ENCODE measurements at regions not wholly inside any gene's neighbourhood (a gene's known extent, or its start where the extent isn't known, plus 50 kb on each side); places are given as distances from the start of the nearest gene placed in this dataset.

DNA sequence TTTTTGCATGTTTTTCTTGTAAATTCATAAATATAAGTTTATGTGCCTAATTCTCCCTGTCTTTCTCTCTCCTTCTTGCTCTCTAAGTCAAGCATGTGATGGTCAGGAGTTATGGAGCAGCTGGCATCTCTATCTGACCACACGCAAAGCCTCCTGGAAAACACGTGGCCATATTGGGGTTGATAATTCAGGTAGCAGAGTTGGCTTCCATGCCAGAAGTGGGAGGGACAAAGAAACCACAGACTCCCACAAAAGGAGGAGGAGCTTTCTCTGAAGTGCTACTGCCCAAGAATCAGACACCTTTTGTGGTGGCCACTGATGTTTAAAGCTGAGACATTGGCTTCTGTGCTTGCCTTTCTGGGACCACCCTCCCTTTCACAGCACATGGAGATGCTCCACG, 517.6 kb upstream of the TMEM132C start:
- no peak for DNase-seq (ENCODE audit: low read depth)

DNA sequence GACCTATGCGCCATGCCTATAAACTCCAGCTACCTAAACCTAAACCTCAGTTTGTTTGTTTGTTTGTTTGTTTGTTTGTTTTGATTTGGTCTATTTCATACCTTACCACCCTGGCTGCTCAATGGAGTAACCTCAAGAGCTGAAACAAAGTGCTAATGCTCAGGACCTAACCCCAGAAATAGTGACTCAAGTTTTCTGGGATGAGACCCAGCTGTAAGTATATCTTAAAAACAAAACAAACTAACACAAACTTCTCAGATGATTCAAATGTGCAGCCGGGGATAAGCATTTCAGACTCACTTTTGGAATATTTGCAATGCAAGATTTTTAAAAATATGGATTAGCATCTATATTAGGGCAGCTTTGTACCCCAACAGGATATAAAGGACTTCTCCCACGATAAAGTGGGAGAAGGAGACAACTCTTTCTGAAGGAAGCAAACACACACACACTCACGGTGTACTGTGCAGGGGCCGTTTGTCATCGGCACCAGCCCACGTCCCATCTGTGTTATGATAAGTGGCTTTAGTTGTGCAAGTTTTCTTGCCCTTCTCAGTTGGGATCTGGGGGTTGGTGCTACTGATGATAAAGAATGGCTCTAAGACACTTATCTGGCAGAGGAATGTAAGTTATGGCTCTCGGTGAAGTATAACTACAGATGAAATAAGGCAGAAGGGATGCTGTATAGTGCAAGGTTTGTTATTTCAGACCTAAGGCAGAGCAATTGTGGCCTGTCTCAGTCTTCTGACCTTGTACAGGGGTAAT, 516.7 kb upstream of the TMEM132C start:
- DNase-seq (ENCODE audit: low read depth) = no peak

GRCh38 chr12:127752802-127753201, 514.2 kb upstream of the TMEM132C start:
- no peak for DNase-seq (ENCODE audit: low read depth)

GRCh38 chr12:127760357-127760756, 506.6 kb upstream of the TMEM132C start:
- DNase-seq (ENCODE audit: low read depth) = no peak

GRCh38 chr12:127760996-127761395, 506.0 kb upstream of the TMEM132C start:
- no peak for DNase-seq (ENCODE audit: low read depth)

DNA sequence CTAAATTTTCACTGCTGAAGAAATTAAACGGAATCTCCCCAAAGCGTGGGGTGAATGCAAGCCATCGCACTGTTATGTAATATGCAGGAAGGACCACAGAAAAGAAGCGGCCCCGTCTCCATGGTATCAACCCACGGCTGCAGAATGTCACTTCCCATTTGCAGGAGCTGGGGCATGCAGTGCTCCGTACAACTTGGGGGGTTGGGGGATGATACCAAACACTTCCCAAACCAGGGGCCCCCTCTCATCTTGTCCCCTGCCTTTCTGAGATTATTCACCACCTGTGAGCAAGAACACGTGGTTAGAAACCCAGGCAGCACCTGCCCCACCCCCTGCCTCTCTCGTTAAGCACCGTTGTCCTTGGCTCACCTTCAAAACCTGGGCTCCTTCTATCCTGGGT, 505.1 kb upstream of the TMEM132C start:
- no peak for DNase-seq (ENCODE audit: low read depth)

GRCh38 chr12:127767656-127768055, 499.3 kb upstream of the TMEM132C start:
- no peak for DNase-seq (ENCODE audit: low read depth)

DNA sequence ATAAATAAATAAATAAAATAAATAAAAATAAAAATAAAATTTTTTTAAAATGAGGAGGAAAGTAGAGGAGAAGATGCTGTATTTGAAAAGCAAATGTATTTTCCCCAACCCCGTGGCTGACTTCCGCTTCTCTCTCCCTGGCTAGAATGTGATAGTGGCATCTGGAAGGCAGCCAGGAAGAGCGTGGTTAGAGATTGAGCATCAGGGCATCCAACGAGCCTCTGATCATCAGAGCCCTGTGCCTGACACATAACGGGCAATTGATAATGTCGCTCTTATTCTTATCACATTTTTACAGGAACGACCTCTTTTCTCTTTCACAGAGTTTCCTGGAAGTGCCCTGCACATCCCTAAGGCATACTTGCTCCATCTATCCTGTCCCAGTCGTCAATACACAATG, 496.9 kb upstream of the TMEM132C start:
- no peak for DNase-seq (ENCODE audit: low read depth)

- no peak for DNase-seq (ENCODE audit: low read depth)
These were observed 495.4 kb upstream of the TMEM132C start for GRCh38 chr12:127771546-127771945.

DNA sequence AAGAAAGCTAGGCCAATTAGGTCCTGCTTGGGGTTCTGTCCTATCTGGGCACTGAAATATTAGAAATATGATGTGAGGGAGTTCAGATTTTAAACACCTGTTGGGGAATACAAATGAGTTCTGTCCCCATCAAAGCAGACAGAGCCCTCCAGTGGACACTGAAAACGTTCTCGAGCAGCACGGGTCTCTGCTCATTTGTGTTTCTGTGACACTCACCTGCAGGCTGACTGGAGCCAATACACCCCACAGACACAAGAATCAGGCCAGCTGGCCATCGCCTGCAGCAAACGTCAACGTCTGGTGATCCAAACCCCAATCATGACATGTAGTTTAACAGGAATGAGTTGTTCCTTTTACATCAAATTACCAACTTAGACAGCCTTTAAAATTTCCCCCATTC, 493.4 kb upstream of the TMEM132C start:
- DNase-seq (ENCODE audit: low read depth) = no peak

GRCh38 chr12:127774828-127775227, 492.1 kb upstream of the TMEM132C start:
- DNase-seq (ENCODE audit: low read depth) = no peak

DNA sequence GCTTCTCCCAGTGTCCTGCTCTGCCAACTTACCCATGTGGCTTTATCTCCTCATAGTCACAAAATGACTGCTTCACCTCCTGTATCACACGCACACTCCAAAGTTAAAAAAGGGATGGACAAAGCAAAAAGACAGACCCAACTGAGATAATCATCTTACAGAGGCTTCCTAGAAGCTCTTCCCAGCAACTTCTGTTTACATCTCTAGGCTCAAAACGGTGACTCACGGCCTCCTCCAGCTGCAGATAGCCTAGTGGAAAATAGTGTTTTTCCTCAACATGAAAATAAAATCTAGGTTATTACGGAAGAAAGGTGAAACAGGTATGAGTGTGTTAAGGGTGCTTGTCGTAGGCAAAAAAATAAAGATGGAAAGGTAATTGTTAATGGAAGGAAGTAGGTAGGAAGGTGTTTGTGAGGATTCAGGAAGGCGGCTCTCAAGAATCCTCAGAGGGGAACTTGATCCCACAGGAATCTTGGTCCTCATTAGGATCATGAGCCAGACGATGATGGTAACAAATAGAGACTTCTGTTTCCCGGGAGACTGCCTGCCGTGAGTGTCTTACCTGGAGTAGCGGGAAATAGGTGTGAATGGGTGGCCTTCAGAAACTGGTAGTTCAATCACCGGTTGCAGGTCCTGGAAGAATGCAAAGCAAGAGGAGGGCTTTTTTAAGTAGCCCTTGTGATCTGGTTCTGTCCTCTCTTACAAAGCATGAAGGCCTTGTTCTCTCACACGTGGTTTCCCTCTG, 487.5 kb upstream of the TMEM132C start:
- DNase-seq (ENCODE audit: low read depth) = no peak

DNA sequence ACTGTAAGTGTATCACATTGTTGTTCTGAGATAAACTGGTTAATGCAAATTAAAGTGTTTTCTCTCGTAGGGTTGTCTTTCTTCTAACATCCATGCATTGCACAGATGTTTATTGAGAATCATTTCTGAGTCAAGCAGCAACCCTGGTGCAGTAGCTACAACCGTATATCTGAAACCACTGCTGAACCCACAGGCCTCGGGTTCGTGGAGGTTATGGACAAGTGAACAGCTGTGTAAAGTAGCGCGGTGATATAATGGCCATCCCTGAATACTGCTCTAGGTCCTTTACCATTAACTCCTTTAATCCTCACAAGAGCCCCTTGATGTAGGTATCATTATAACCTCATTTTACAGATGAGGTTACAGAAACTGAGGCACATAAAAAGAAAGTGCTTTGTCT, 486.1 kb upstream of the TMEM132C start:
- DNase-seq (ENCODE audit: low read depth) = no peak

GRCh38 chr12:127781336-127781735, 485.6 kb upstream of the TMEM132C start:
- no peak for DNase-seq (ENCODE audit: low read depth)

DNA sequence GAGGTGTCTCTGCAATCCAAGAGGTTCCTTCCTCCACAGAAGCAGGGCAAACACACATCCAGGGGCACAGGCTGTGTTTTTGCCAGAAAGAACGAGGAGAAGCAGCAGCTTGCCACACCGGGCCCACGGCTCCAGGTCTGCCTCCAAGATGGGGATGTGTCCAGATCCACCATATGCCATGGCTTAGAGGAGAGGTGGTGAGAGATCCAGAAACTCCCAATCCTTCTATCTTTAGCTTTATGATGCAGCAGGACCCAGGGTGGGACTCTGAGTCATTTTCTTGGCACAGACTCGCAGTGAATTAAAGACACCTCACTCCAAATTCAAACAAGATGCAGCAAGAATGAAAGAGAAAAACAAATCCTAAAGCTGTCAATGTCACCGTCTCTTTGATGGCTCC, 481.4 kb upstream of the TMEM132C start:
- peak; percentile 69 for DNase-seq (ENCODE audit: low read depth)

DNA sequence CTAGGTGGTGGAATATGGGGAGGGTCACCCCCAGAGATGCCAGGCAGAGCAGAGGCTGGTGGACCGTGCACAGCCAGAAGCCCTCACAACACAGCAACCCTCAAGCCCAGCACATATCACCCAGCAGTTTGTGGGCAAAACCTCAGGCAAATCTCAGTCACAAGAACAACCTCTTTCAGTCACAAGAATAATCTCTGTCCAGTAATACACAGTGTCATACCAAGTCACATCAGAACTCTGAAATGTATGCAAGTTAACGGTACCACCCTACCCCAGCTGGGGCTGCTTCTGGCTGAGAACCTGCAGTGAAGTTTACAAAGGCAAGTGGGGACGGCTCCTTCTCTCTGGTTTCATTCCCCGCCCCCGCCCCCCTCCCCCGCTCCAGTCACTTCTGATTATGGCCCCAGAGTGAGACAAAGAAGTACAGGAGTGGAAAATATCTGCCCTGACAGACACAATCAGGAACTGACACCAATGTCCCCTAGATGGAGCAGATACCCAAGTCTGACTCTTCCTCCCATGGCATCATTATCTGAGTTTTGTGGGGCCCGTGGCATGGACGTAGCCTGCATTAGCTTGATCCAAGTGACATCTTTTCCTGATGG, 480.9 kb upstream of the TMEM132C start:
- DNase-seq (ENCODE audit: low read depth) = no peak

DNA sequence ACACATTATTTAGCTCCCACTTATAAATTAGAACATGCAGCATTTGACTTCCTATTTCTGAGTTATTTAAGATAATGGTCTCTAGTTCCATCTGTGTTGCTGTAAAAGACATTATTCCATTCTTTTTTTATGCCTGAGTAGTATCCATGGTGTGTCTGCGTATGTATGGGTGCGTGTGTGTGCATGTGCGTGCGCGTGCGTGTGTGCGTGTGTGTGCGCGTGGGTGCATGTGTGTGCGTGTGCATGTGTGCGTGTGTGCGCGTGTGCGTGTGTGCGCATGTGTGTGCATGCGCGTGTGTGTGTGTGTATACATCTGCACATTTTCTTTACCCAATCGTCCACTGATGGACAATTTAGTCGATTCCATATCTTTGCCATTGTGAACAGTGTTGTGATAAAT, 479.4 kb upstream of the TMEM132C start:
- DNase-seq (ENCODE audit: low read depth) = no peak

- no peak for DNase-seq (ENCODE audit: low read depth)
These were observed 476.6 kb upstream of the TMEM132C start for GRCh38 chr12:127790376-127790775.

DNA sequence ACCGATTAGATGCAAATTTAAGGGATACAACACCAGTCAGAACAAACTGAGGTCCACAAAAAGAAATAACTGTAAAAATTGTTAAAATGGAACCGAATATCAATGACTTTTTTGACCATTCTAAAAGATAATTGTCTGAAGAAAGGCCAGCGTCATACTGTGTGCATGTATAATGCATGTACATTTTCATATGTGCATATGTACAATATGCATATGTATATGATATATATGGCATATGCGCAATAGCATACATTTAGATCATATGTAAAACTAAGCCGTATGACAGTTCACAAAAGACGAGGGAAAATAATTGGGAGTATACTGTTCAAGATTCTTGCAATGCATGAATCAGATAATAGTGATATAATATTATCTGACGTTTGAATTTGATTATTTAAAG, 475.8 kb upstream of the TMEM132C start:
- no peak for DNase-seq (ENCODE audit: low read depth)

DNA sequence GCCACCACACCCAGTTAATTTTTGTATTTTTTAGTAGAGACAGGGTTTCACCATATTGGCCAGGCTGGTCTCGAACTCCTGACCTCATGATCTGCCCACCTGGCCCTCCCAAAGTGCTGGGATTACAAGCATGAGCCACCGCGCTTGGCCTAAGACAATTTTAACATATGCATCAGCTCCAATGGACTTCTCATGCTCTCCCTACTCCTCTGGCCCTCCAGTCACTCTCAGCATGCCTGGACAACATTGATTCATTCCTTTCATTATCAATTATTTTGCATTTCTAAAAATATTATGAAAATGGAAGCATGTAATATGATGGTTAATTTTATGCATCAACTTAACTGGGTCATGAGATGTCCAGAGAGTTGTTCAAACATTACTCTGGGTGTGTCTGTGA, 469.1 kb upstream of the TMEM132C start:
- no peak for DNase-seq (ENCODE audit: low read depth)

DNA sequence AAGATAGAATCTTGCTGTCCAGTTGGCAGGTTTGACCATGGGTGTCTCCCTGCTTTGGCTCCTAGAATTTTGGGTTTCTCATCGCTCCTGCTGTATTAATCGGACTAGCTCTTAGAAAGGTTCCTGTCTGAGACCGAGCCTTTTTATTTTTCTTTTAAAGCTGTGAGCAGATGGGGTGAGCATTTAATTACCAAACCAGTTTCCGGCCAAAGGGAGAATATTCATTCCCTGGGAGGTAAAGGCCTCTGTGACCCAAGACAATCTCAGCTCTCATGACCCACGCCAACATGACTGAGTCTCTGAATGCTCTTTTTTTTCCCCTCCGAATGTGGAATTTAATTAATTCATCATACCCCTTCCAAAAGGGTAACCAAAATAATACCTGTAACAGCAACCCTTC, 464.7 kb upstream of the TMEM132C start:
- DNase-seq (ENCODE audit: low read depth) = no peak

DNA sequence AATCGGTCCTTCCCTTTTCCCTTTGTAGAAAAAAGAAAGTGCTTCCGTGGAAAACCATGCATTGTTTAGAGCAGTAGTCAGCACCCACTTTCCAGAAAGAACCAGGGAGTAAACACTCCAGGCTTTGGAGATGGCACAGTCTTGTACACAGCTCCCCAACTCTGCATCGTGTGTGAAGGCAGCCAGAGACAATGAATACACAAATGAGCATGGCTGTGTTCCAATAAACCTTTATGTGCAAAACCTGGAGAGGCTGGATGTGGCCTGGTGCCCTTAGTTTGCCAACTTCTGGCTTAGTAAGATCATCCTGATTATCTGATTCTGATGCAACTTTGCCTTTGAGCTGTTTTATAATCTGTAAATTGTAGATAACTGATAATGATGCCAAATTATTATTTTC, 463.4 kb upstream of the TMEM132C start:
- no peak for DNase-seq (ENCODE audit: low read depth)

DNA sequence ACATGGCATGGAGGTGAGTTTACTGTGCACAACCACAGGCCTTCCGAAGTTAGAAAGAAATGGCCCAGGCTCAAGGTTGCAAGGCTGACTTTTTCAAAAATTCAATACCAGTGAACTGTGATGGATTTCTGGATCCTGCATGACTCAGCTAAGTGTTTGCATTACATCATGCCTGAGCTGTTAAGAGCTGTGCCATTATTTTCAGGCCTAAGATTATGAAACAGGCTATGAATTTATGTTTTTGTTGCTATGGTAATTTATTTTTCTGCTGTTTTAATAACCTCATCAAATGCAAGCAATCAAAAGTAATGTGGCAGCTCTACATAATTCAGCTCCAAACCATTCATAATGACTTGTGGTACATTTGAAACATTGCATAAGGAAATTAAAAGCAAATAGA, 457.7 kb upstream of the TMEM132C start:
- DNase-seq (ENCODE audit: low read depth) = peak; percentile 67

Data from GM04504 (cell line).